ENCODE measurements at regions not wholly inside any gene's neighbourhood (a gene's known extent, or its start where the extent isn't known, plus 50 kb on each side); places are given as distances from the start of the nearest gene placed in this dataset.
"Not testable (repeated sequence)": the region's sequence is repeated elsewhere in the genome, so short reads cannot be mapped to it uniquely, and the experiment has no call there.

DNA sequence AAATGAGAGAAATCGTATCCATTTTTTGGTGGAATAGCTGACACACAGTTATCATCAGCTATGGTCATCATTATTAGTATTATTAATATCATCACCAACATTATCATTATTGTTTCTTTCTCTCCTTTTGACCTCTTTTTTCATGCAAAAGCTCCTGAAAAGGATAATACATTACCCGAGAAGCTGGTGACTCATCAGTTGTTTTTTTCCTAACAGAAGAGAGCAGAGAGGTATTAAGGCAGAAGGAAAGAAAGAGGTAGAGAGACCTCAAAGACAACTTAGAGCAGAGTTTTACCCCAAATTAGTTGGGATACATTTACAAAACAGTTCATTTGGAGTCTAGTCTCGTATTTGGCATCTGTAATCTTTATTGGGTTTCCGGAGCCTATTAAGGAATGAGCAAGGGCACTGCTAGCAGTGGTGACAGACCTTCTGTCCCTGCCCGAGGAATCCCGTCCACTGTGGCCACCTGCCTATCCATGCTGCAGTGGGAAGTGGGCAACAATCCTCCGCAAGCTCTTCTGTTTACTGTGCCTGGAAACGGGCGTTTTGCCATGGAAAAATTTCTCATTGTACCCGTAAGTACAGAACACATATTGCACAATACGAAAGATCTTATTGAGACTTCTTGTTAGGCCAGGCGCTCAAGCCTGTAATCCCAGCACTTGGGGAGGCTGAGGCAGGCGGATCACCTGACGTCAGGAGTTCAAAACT is 170.0 kb upstream of the MKLN1 start:
- DNase-seq = no peak

DNA sequence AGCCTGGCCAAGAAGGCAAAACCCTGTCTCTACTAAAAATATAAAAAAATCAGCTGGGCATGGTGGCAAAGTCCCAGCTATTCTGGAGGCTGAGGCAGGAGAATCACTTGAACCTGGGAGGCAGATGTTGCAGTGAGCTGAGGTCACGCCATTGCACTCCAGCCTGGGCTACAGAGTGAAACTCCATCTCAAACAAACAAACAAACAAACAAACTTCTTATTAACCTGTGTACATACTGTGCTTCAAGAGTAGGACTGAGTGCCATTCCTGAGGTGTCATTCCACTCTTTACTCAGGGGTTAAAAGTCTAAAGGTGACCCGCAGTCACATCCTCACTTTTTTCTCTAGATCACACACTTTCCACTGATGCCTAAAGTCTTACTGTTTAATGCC is 169.4 kb upstream of the MKLN1 start:
- not testable (repeated sequence) for DNase-seq

DNA sequence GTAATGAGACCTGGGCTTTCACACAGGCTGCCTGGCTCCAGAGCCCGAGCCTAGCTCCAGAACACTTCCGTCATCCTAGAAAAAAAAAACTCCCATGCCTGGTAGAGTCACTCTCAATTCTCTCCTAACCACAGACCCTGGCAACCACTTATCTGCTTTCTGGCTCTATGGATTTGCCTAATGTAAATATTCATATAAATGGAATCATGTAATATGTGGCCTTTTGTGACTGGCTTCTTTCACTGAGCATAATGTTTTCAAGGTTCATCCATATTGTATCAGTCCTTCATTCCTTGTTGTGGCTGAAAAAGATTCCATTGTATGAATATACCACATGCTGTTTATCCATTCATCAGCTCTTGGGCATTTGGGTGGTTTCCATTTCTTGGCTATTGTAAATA is 167.7 kb upstream of the MKLN1 start:
- DNase-seq = no peak

DNA sequence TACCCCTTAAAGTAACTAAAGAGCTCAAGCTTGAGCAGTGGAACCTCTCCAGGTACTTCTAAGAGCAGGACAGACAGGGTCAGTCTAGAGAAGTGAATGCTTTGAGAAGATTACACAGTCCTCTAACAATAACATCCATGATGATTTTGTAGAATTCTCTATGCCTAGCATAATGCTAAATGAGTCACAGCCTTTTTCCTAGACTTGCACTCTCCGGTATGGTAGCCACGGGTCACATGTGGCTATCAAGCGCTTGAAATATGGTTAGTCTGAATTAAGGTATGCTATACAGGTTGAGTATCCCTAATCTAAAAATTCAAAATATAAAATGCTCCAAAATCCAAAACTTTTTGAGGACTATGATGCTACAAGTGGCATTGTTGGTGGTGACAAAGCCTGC is 166.6 kb upstream of the MKLN1 start:
- DNase-seq = no peak

DNA sequence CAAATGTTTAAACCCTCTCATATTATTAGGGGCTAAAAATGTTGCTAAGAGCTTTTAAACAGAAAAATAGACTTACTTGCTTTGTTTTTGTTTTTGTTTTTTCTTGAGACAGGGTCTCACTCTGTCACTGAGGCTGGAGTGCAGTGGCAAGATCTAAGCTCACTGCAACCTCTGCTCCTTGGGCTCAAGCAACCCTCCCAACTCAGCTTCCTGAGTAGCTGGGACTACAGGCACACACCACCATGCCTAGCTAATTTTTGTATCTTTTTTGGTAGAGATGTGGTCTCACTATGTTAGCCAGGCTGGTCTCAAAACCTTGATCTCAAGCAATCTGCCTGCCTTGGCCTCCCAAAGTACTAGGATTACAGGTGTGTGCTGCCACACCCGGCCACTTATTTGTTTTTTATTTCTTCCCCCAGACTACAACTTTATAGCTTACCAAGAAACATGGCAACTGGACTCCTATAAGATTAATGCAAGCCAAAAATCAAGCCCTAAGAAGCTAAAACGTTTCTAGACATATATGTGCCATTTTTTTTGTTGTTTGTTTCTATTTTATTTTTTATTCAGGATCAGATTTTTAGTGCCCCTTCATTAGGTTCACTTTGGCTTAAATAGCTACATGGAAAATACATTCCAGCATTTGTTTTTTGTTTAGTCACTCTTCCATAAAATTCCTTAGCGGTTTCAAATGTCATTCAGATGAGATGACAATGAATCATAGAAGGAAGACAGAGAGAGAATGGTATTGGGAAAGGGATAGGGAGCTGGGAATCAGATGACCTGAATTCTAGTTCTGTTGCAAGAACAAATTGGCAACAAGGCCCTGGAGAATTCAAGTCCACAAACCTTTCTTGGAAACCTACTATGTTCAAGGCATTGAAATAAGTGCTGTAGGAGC is 163.4 kb upstream of the MKLN1 start:
- DNase-seq = no peak

DNA sequence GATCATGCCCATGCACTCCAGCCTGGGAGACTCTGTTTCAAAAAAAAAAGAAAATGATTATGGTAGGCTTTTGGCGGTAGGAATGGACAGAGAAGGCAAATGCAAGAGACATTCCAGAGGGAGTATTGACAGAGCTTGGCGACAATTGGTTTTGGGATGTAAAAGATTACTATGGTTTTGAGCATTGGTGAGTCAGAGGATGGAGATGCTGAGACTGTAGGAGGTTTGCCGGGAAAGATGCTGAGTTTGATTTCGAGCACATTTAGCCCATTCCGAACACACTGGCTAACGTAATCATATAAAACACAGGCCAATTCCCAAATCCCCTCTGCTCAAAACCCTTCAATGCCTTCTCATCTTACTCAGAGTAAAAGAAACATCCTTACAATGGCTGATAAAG is 161.6 kb upstream of the MKLN1 start:
- DNase-seq = no peak

DNA sequence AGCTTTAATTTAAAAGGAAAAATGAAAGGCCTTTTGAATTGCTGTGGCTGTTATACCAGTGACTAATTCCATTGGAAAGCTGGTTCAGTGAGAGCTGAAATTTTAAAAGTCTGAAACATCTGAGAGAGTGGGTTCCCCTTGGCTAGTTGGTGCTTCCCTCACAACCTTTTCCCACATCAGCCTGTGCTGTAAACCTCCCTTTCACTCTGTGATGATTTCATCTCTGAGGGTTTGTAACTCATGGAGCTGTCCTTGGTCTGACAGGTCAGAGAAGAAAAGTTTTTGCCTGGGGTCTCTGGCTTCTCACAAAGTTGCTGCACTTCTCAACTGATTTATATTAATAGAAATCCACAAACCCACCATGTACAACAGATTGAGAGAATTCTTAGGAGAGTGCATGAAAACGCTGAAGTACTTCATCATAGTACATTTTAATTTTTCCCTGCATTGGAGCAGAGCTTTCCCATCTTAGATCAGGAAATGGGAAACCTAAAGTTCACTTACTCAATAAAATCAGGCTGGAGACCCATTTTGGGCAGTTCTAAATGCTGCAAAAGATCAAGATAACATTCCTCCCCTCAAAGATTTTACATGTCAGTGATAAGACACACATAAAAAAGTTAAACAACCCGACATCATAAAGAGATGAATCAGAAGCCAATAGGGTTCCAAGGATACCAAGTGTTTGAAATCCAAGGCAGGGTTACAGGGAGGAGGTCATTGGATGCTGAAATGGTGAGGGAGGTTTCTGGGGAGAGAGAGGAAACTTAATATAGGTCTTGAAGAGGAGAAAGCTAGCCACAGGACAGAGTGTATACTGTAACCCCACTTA is 157.0 kb upstream of the MKLN1 start:
- DNase-seq = no peak

DNA sequence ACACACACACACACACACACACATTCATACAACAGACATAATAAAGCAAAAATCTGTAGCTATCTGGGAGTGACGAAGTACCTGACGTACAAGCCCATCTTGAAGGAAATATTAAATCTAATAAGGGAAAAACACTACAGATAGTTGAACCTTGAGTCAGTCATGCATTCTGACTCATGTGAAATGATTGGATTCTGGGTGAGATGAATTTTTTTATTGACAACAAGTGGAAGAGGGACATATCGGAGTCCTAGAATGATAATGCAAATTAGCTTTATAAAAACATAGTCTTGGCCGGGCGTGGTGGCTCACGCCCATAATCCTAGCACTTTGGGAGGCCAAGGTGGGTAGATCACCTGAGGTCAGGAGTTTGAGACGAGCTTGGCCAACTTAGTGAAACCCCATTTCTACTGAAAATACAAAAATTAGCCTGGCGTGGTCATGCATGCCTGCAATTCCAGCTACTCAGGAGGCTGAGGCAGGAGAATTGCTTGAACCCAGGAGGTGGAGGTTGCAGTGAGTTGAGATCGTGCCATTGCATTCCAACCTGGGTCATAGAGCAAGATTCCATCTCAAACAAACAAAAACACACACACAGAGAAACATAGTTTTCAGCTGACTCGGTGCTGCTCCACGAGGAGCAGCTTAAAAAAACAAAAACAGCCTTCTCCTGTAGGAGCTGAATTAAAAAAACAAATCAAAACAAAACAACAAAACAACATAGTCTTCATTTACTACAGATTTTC is 154.4 kb upstream of the MKLN1 start:
- DNase-seq = no peak

DNA sequence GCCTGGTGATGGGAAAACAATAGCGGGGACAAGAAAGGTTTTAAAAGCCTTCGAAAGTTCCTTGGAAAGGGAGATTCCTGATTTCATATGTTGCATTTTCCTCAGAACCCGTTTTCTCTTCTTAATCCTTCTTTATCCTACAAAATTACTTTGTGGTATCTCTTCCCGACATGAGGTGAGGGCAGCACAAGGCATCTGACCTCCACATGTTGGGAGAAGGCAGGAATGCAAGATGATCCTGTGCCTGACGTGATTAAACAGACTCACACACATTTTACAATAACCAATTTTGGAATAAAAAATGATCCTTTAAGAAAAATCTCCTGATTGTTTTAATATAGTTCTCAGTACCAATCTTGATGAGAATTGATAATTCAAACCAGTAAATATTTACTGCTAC is 153.3 kb upstream of the MKLN1 start:
- DNase-seq = no peak

DNA sequence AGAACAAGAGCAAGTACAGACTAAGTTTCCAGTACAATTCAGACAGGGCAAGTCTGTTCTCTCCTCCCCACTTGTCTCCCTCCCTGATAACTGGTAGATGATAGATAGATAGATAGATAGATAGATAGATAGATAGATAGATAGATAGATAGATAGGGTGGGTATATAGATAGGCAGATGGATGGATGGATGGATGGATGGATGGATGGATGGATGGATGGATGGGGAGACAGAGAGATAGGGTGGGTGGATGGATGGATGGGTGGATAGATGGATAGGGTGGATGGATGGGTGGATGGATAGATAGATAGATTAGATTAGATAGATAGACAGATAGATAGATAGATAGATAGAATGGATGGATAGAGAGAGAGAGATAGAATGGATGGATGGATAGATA is 152.8 kb upstream of the MKLN1 start:
- DNase-seq = no peak

DNA sequence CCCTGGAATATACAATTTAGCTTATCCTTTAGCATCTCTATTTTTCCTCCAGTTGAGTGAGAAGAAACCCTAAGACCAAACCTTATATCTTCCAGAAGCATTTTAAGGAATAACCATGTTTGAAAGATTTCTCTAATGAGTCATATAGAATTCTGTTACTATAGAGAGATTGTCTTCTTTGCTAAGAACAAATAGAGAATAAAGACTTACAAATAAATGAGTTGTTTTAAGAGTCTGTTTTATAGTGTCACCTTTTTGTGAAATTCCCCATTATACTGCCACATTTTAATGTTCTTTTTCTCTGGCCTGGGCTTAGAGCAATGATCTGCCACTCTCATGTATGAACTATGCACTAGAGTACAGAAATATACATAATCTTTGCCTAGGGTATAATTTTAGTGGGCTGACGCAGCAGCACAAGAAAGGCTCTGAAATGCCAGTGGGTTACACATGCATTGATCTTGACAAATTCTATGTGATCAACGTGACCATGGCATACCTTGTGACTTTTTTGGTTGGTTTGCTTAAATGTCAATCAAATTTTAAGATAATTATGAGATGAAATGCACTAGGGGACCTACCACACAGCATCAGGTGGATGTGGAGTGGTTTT is 145.1 kb upstream of the MKLN1 start:
- no peak for DNase-seq

DNA sequence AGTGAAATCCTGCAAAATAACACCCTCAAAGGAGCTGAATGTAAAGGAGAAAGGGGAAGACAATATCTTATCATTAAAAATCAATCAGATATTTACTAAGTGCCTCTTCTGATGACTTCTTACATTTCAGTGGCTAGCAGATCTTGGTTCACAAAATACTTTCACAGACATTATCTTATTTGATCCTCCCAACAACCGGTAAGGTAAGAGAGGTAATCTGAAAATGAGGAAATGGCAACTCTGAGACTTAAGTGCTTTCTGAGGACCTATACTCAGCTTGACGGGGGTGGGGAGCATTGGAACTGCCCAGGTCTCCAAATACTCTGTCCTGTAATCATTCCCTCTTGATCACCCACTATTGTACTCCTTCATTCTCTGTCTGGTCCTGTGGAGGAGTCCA is 144.6 kb upstream of the MKLN1 start:
- no peak for DNase-seq

DNA sequence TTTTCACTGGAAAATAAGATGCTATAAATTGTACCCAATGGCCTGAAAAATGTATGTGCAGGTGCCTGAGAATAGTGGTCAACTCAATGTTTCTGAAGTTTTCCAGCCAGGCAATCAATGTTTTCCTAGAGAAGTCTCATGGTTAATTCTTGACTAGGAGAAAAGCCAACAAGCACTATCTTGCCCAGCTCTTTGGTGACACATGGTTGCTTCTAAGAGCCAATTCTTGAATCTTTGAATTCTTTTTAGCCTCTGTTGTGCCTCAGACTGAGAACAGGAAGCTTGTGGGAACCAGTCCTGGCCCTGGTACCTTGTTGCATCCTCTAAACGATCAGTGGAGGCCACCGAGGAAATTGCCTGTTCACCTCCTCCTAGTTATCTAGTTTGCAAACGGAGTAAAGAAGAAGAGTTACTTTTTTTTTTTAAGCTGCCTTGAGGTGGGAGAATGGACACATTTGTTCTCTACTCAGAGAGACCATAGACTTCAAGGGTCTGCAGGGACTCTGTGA is 144.0 kb upstream of the MKLN1 start:
- DNase-seq = no peak

DNA sequence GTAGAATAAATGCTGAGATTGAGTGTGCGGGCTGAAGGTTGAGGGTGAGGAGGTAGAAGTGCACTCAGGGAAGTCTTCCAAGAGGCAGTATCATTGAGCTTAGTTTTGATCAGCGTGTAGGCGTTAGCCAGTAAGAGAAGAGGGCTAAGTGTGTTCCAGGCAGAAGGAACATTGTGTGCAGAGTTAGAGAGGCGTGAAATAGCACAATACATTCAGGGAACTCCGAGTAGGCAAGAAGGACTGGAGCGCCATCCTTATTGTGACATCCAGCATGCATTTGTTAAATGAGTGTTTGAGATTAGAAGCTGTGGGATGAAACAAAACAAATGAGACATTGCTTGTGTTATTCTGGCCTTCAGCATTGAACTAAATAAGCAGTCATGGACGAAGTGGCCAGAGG is 140.9 kb upstream of the MKLN1 start:
- no peak for DNase-seq

DNA sequence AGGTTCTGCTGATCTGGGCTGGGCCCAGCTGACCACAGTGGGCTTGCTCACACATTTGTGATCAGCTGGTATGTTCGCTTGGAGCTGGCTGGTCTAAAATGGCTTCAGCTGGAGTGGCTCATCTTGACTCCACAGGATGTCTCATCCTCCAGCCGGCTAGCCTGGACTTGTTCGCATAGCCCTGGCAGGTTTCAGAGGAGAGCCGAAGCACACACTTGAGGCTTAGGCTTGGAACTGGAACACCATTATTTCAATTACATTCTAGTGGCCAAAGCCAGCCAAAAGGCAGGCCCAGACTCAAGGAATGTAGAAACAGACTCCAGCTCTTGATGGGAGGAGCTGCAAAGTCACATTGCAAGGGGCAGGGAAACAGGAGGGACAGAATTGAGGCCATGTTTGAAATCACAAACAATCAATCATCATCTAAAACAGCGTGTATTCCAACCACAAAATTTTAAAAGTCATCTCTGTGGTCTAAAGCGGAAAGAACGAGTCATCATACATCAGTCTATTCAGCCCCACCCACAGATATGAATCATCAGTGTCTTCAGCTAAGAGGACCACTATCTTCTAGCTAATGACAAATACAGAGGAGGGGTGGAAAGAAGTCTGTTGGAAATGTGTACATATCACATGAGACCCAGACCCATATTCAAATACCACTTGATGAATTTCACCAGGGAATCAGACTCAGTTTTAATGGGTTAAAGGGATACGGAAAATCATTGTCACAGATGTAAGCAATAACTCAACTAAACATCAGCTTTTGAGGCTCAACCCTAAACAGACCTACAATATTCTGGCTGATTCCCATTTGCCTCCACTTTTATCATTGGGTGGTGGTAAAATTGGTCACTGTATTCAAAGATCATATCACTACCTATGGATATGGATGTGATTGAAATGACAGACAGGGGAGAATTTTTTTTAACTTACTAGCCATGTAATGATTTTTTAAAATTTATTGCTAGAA is 139.0 kb upstream of the MKLN1 start:
- DNase-seq = no peak

DNA sequence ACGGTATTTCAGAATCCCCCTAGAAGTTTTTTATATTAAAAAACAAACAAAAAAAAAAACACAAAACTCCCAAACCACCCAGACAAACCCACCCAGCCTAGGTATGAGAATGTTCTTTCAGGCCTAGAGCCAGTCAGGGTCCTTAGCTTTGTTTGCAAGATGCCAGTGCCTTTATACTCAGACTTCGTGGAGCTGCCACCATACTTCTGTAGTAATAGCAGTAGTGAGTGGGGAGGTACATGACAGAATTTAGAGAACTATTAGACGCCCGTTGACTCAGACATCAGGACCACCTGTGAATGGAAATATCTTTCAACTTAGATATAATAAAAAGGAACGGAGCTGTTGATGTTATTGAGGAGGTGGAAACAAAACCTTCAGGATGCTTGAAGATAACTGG is 138.2 kb upstream of the MKLN1 start:
- no peak for DNase-seq

DNA sequence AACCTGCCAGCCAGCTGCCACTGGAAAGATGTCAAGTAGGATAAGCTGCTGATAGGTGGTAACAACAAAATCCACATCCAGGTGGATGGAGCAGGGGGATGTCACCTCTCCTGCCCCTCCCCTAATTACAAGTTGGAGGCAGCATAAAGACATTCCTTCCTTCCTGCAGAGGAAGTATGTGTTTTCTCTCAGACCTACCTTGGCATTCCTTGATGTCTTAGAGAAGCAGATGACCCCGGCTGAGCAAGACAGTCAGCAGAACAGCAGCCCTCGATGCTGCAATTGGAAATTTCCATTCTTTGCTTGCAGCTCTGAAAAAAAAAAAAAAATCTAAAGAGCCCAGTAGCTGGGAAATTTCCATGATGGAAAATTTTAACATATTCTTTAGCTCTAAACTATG is 137.5 kb upstream of the MKLN1 start:
- DNase-seq = no peak

DNA sequence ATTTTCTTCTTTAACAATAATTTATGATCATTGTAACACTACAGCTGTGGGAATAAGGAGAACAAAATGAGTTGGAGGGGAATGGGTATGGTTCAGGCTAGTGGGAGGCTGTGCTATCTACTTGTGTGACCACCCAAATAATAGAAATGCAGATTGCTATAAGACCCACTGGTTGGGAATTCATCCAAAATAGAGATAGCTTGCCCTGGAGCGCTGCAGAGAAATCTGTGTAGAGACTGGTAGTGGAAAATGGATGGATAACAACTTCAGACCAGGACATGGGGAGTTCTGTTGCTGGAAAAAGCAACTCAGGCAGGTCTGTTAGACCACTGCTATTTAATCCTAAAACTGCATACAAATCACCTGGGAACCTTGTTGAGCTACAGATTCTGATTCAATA is 137.1 kb upstream of the MKLN1 start:
- no peak for DNase-seq

DNA sequence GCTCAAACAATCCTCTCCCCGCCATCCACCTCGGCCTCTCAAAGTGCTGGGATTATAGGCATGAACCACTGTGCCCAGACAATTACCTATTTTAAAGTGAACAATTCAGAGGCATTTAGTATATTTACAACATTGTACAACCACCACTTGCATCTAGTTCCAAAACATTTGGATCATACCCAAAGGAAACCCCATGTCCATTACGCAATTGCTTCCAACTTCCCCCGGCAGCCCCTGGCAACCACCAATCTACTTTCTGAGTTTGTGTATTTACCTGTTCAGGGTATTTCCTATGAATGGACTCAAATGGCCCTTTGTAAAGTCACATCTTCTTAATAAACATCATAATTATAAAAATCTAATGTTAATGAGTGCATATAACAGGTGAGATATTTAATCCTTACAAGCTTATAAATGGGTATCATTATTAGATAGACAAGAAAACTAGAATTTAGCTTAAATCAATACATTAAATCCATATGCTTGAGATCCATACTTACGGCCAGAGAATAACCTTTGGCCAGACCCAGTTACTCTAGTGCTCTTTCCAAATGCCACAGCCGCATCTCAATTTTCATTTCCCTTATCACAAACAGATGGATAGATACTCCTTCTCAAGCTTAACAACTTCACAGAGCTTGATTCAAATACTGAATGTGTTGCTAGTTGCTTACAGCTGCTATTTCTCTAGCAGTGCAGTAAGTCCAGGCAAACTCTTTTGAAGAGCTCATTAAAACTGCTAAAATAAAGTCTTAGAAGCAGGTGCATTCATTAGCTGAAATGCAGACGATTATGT is 133.4 kb upstream of the MKLN1 start:
- no peak for DNase-seq

DNA sequence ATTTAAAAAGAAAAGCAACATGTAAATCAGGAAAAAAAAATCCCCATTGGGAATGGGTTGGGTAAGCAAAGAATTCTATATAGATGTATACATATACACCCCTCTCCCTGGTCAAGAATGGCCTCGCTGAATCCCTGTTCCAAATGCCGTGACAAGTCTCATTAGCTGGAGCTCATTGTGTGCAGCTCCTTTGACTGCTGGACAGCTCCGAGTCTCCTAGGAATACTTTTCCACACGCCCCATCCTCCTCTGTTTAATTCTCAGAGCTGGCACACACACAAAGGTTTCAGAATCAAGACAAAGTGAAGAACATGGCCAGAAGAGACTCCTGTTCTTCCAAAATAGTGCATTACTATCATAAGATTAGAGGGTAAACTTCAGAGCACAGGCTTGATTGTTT is 130.9 kb upstream of the MKLN1 start:
- DNase-seq = peak; percentile 56
